H9 (cell line): ENCODE measurements at regions not wholly inside any gene's neighbourhood (a gene's known extent, or its start where the extent isn't known, plus 50 kb on each side); places are given as distances from the start of the nearest gene placed in this dataset.

ENCODE experiments used
- DNase-seq: peaks from one replicate; pipeline ENCODE4 v3.0.0-alpha.2; 2017
- H2AFZ ChIP-seq: one replicate; pipeline ENCODE4 v1.6.1; 2013; ENCODE audit warnings: mild to moderate bottlenecking, low read length, control low read depth, moderate library complexity
- H2AK5ac ChIP-seq: 2 replicates; pipeline ENCODE4 v1.6.1; 2013; ENCODE audit warnings: low read length, control low read depth, mixed read lengths; ENCODE audit not compliant: insufficient read length
- H2BK120ac ChIP-seq: one replicate; pipeline ENCODE4 v1.6.1; 2013; ENCODE audit warnings: low read depth, mild to moderate bottlenecking, low read length, control low read depth, inconsistent platforms; ENCODE audit not compliant: poor library complexity, severe bottlenecking
- H2BK12ac ChIP-seq: 2 replicates; pipeline ENCODE4 v1.6.1; 2013; ENCODE audit warnings: low read length, control low read depth, mixed read lengths, low read depth; ENCODE audit not compliant: insufficient read length
- H2BK15ac ChIP-seq: 2 replicates; pipeline ENCODE4 v1.6.1; 2013; ENCODE audit warnings: low read depth, low read length, control low read depth
- H2BK20ac ChIP-seq: one replicate; pipeline ENCODE4 v1.6.1; 2013; ENCODE audit warnings: low read depth, mild to moderate bottlenecking, low read length, control low read depth, inconsistent platforms; ENCODE audit not compliant: poor library complexity, severe bottlenecking
- H2BK5ac ChIP-seq: 2 replicates; pipeline ENCODE4 v1.6.1; 2013; ENCODE audit warnings: low read length, control low read depth, mixed read lengths; ENCODE audit not compliant: insufficient read length
- H3K14ac ChIP-seq: 2 replicates; pipeline ENCODE4 v1.6.1; 2013; ENCODE audit warnings: low read length, control low read depth; ENCODE audit not compliant: insufficient read depth
- H3K18ac ChIP-seq: 2 replicates; pipeline ENCODE4 v1.6.1; 2013; ENCODE audit warnings: low read depth, mild to moderate bottlenecking, mixed read lengths, low read length, control low read depth; ENCODE audit not compliant: insufficient read length
- H3K23ac ChIP-seq: 2 replicates; pipeline ENCODE4 v1.6.1; 2013; ENCODE audit warnings: low read length, control low read depth, mixed read lengths, low read depth; ENCODE audit not compliant: insufficient read length
- H3K23me2 ChIP-seq: 2 replicates; pipeline ENCODE4 v1.6.1; 2013; ENCODE audit warnings: low read depth, mild to moderate bottlenecking, mixed read lengths, low read length, control low read depth; ENCODE audit not compliant: insufficient read length, poor library complexity, severe bottlenecking
- H3K27ac ChIP-seq: 2 replicates; pipeline ENCODE4 v1.5.1; 2013; ENCODE audit warnings: low read length, control low read depth, mixed read lengths, low read depth; ENCODE audit not compliant: insufficient read length
- H3K27me3 ChIP-seq: 2 replicates; pipeline ENCODE4 v1.6.1; 2013; ENCODE audit warnings: low read length, control low read depth, inconsistent platforms; ENCODE audit not compliant: insufficient read depth
- H3K4ac ChIP-seq: 2 replicates; pipeline ENCODE4 v1.6.1; 2013; ENCODE audit warnings: low read depth, mild to moderate bottlenecking, control low read depth, inconsistent platforms, low read length, moderate library complexity
- H3K4me1 ChIP-seq: 2 replicates; pipeline ENCODE4 v1.6.1; 2013; ENCODE audit warnings: low read length, control low read depth, inconsistent platforms; ENCODE audit not compliant: insufficient read depth
- H3K4me2 ChIP-seq: 2 replicates; pipeline ENCODE4 v1.6.1; 2013; ENCODE audit warnings: low read length, control low read depth, mixed read lengths; ENCODE audit not compliant: insufficient read length, insufficient read depth
- H3K56ac ChIP-seq: 2 replicates; pipeline ENCODE4 v1.6.1; 2013; ENCODE audit warnings: low read depth, mild to moderate bottlenecking, mixed read lengths, low read length, control low read depth; ENCODE audit not compliant: insufficient read length
- H3K79me1 ChIP-seq: 2 replicates; pipeline ENCODE4 v1.6.1; 2013; ENCODE audit warnings: low read depth, mild to moderate bottlenecking, moderate library complexity, low read length, control low read depth, inconsistent platforms; ENCODE audit not compliant: insufficient read depth, poor library complexity, severe bottlenecking
- H3K79me2 ChIP-seq: 2 replicates; pipeline ENCODE4 v1.6.1; 2013; ENCODE audit warnings: low read length, control low read depth, inconsistent platforms; ENCODE audit not compliant: insufficient read depth
- H3K9ac ChIP-seq: 2 replicates; pipeline ENCODE4 v1.6.1; 2013; ENCODE audit warnings: low read length, control low read depth, mixed read lengths; ENCODE audit not compliant: insufficient read length; ENCODE audit errors: extremely low read depth
- H3K9me3 ChIP-seq: one replicate; pipeline ENCODE4 v1.6.1; 2013; ENCODE audit warnings: low read depth, low read length, inconsistent platforms; ENCODE audit not compliant: control insufficient read depth
- H3T11ph ChIP-seq: one replicate; pipeline ENCODE4 v1.6.1; 2013; ENCODE audit warnings: mild to moderate bottlenecking, low read length, control low read depth, inconsistent platforms
- H4K20me1 ChIP-seq: one replicate; pipeline ENCODE4 v1.6.1; 2013; ENCODE audit not compliant: control insufficient read depth, insufficient read length, insufficient read depth
- H4K5ac ChIP-seq: 2 replicates; pipeline ENCODE4 v1.6.1; 2013; ENCODE audit warnings: low read depth, mild to moderate bottlenecking, mixed read lengths, low read length, control low read depth; ENCODE audit not compliant: insufficient read length
- H4K8ac ChIP-seq: replicated peaks from 2 replicates; pipeline ENCODE4 v1.6.1; 2013; ENCODE audit warnings: low read length, control low read depth, mixed read lengths, low read depth; ENCODE audit not compliant: insufficient read length
- H4K91ac ChIP-seq: 2 replicates; pipeline ENCODE4 v1.6.1; 2013; ENCODE audit warnings: low read depth, mild to moderate bottlenecking, moderate library complexity, mixed read lengths, low read length, control low read depth; ENCODE audit not compliant: insufficient read length
- H3K27ac Mint-ChIP-seq, 3 experiments: 2 replicates in 2 of 3; 3 replicates in 1 of 3; pipeline ENCODE4 v1.8.0; 2020 to 2021; ENCODE audit warnings: mixed read lengths in 3 of 3, mild to moderate bottlenecking in 1 of 3, moderate library complexity in 1 of 3
- H3K27me3 Mint-ChIP-seq: 2 replicates; pipeline ENCODE4 v1.8.0; 2021; ENCODE audit warnings: low read depth, mild to moderate bottlenecking, moderate library complexity, mixed read lengths
- H3K36me3 Mint-ChIP-seq, 3 experiments: 2 replicates in 2 of 3; 3 replicates in 1 of 3; pipeline ENCODE4 v1.8.0; 2020 to 2021; ENCODE audit warnings: low read depth in 3 of 3, mixed read lengths in 3 of 3; ENCODE audit not compliant: insufficient read depth in 1 of 3
- H3K4me1 Mint-ChIP-seq, 2 experiments: 2 replicates each; pipeline ENCODE4 v1.8.0; 2020; ENCODE audit warnings: mixed read lengths in 2 of 2
- H3K4me3 Mint-ChIP-seq, 2 experiments: 2 replicates in 1 of 2; 3 replicates in 1 of 2; pipeline ENCODE4 v1.8.0; 2020 to 2021; ENCODE audit warnings: mild to moderate bottlenecking in 2 of 2, mixed read lengths in 2 of 2, moderate library complexity in 1 of 2
- H3K9me3 Mint-ChIP-seq, 2 experiments: 2 replicates in 1 of 2; 3 replicates in 1 of 2; pipeline ENCODE4 v1.8.0; 2020; ENCODE audit warnings: mild to moderate bottlenecking in 2 of 2, mixed read lengths in 2 of 2, moderate library complexity in 1 of 2
- TF ChIP-seq, protein P1 (sequence below): fragments of 200-600 bp; sonication (generic); conservative IDR thresholded peaks from 3 replicates; pipeline ENCODE4 v1.8.0; 2021; ENCODE audit warnings: antibody characterized with exemption, mild to moderate bottlenecking

DNA sequence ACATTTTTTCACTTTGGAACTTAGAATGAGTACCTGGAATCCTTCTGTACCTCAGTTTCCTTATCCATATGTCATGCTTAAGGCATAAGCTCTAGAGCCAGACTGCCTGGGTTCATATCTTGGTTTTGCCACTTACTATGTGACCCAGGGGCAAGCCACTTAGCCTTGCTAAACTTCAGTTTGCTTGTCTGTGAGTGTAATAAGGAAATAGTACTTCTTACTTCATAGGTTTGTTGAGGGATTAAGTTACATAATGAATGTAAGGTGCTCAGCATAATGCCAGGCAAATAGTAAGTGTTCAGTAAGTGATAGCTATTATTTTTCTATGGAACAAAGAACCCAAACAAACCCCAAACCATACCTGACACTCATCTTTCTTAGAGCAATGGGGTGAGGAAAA lies 225.1 kb downstream of the BCAT1 start:
- H2AK5ac ChIP-seq = no peak overlapping the region

More for the DNA sequence above, 225.1 kb downstream of the BCAT1 start:
- Histone ChIP-seq H2BK15ac (no peak overlapping the region), H3K18ac (no peak overlapping the region), H4K5ac (no peak overlapping the region), H3K27me3 (no peaks in the 10 kb centered on the region), H4K20me1 (no peaks in the 10 kb centered on the region), H3K79me2 (no peaks in the 10 kb centered on the region), H3K23me2 (no peaks in the 10 kb centered on the region), H3K4me2 (no peak overlapping the region), H3K23ac (no peak overlapping the region), H3K56ac (no peak overlapping the region), H3K9me3 (no peaks in the 10 kb centered on the region), H4K8ac (no peak overlapping the region), H3K4me1 (no peaks in the 10 kb centered on the region), H4K91ac (no peak overlapping the region), H3K4ac (no peak overlapping the region), H2BK120ac (no peak overlapping the region), H3K9ac (no peak overlapping the region), H3K14ac (no peak overlapping the region), H3K79me1 (no peaks in the 10 kb centered on the region), H2BK5ac (no peak overlapping the region), H2BK20ac (no peak overlapping the region), H2AFZ (no peak overlapping the region), H3K27ac (no peak overlapping the region), H3T11ph (no peak overlapping the region), H2BK12ac (no peak overlapping the region)
- Mint-ChIP-seq H3K9me3 (peaks cover 8 to 9% of the 10 kb centered on the region in 2 experiments; a peak in 4 of 5 replicates), H3K36me3 (peaks cover 2 to 5% (median 2%) of the 10 kb centered on the region in 3 experiments; a peak in 5 of 7 replicates), H3K4me3 (no peak overlapping the region), H3K27ac (no peak overlapping the region), H3K4me1 (peaks cover 0 to 2% of the 10 kb centered on the region in 2 experiments; a peak in 1 of 4 replicates), H3K27me3 (no peaks in the 10 kb centered on the region)
- TF ChIP-seq, protein P1, sequence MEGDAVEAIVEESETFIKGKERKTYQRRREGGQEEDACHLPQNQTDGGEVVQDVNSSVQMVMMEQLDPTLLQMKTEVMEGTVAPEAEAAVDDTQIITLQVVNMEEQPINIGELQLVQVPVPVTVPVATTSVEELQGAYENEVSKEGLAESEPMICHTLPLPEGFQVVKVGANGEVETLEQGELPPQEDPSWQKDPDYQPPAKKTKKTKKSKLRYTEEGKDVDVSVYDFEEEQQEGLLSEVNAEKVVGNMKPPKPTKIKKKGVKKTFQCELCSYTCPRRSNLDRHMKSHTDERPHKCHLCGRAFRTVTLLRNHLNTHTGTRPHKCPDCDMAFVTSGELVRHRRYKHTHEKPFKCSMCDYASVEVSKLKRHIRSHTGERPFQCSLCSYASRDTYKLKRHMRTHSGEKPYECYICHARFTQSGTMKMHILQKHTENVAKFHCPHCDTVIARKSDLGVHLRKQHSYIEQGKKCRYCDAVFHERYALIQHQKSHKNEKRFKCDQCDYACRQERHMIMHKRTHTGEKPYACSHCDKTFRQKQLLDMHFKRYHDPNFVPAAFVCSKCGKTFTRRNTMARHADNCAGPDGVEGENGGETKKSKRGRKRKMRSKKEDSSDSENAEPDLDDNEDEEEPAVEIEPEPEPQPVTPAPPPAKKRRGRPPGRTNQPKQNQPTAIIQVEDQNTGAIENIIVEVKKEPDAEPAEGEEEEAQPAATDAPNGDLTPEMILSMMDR = no peak
- DNase-seq = no peak
